ENCODE measurements at regions not wholly inside any gene's neighbourhood (a gene's known extent, or its start where the extent isn't known, plus 50 kb on each side); places are given as distances from the start of the nearest gene placed in this dataset.

GRCh38 chr4:182018691-182019090 lies 224.5 kb upstream of the TENM3 start:
- H3K27ac ChIP-seq (ENCODE audit: low read depth, low read length): no peak overlapping the region
- H3K9me3 ChIP-seq (ENCODE audit: insufficient read depth, low read depth, low read length): no peaks in the 10 kb centered on the region
- H3K27me3 ChIP-seq (ENCODE audit: insufficient read depth, low read length): no peaks in the 10 kb centered on the region
- H3K4me3 ChIP-seq (ENCODE audit: low read length): no peak overlapping the region
- no peaks in the 10 kb centered on the region for H3K36me3 ChIP-seq (ENCODE audit: insufficient read depth, low read length)
- H3K9ac ChIP-seq (ENCODE audit: low read depth, low read length): no peak overlapping the region
- 90% methylated on average over 2 of the region's 2 CpGs for WGBS
- peaks cover 10% of the 10 kb centered on the region for H3K4me1 ChIP-seq (ENCODE audit: insufficient read depth, low read length)

- Histone ChIP-seq H3K4me1 (ENCODE audit: insufficient read depth, low read length) (peaks cover 10% of the 10 kb centered on the region), H3K36me3 (ENCODE audit: insufficient read depth, low read length) (no peaks in the 10 kb centered on the region), H3K27ac (ENCODE audit: low read depth, low read length) (no peak overlapping the region), H3K4me3 (ENCODE audit: low read length) (no peak overlapping the region), H3K9ac (ENCODE audit: low read depth, low read length) (no peak overlapping the region), H3K27me3 (ENCODE audit: insufficient read depth, low read length) (no peaks in the 10 kb centered on the region), H3K9me3 (ENCODE audit: insufficient read depth, low read depth, low read length) (no peaks in the 10 kb centered on the region)
- WGBS: 89% methylated on average over 5 of the region's 5 CpGs
These were observed 224.0 kb upstream of the TENM3 start for GRCh38 chr4:182019148-182019652.

DNA sequence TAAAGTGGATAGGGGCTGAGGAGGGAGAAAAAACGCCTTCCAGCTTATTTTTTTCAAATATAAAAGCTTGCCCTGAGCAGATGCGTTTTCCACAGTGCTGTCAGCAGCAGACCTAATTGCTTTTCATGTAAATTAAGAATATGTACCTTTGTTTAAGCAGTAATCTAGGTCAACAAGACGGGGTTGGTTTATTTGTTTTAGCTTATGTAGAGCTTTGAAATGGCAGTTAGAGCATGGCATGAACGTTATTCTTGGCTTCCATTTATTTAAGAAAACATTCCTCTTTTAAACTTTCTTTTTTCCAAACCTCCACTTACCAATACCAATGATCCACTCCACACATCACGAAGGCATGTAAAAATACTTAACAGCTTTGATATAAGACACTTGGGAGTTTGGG lies 220.3 kb upstream of the TENM3 start:
- H3K36me3 ChIP-seq (ENCODE audit: insufficient read depth, low read length): no peaks in the 10 kb centered on the region
- peaks cover 11% of the 10 kb centered on the region; the same call in 1 of the 2 replicates for H3K9me3 ChIP-seq (ENCODE audit: insufficient read depth, low read depth, low read length)
- no peak overlapping the region for H3K9ac ChIP-seq (ENCODE audit: low read depth, low read length)
- H3K27me3 ChIP-seq (ENCODE audit: insufficient read depth, low read length): no peaks in the 10 kb centered on the region
- H3K4me3 ChIP-seq (ENCODE audit: low read length): no peak overlapping the region
- 47% methylated on average over 4 of the region's 5 CpGs for WGBS
- no peak overlapping the region for H3K27ac ChIP-seq (ENCODE audit: low read depth, low read length)
- peaks cover 10% of the 10 kb centered on the region for H3K4me1 ChIP-seq (ENCODE audit: insufficient read depth, low read length)

GRCh38 chr4:182023469-182023868 lies 219.7 kb upstream of the TENM3 start:
- Histone ChIP-seq H3K27ac (ENCODE audit: low read depth, low read length) (no peak overlapping the region), H3K4me3 (ENCODE audit: low read length) (no peak overlapping the region), H3K9me3 (ENCODE audit: insufficient read depth, low read depth, low read length) (peaks cover 11% of the 10 kb centered on the region; the same call in 1 of the 2 replicates), H3K36me3 (ENCODE audit: insufficient read depth, low read length) (no peaks in the 10 kb centered on the region), H3K27me3 (ENCODE audit: insufficient read depth, low read length) (no peaks in the 10 kb centered on the region), H3K9ac (ENCODE audit: low read depth, low read length) (no peak overlapping the region), H3K4me1 (ENCODE audit: insufficient read depth, low read length) (peaks cover 10% of the 10 kb centered on the region)
- 64% methylated on average over 3 of the region's 3 CpGs for WGBS

- Histone ChIP-seq H3K27ac (ENCODE audit: low read depth, low read length) (no peak overlapping the region), H3K36me3 (ENCODE audit: insufficient read depth, low read length) (no peaks in the 10 kb centered on the region), H3K9me3 (ENCODE audit: insufficient read depth, low read depth, low read length) (no peaks in the 10 kb centered on the region), H3K4me1 (ENCODE audit: insufficient read depth, low read length) (no peaks in the 10 kb centered on the region), H3K27me3 (ENCODE audit: insufficient read depth, low read length) (no peaks in the 10 kb centered on the region), H3K9ac (ENCODE audit: low read depth, low read length) (no peak overlapping the region), H3K4me3 (ENCODE audit: low read length) (no peak overlapping the region)
- WGBS: 96% methylated on average over 6 of the region's 8 CpGs
These were observed 200.3 kb upstream of the TENM3 start for GRCh38 chr4:182042945-182043344.

- Histone ChIP-seq H3K36me3 (ENCODE audit: insufficient read depth, low read length) (no peaks in the 10 kb centered on the region), H3K9me3 (ENCODE audit: insufficient read depth, low read depth, low read length) (no peaks in the 10 kb centered on the region), H3K4me3 (ENCODE audit: low read length) (no peak overlapping the region), H3K4me1 (ENCODE audit: insufficient read depth, low read length) (no peaks in the 10 kb centered on the region; the same call in 1 of the 2 replicates), H3K27ac (ENCODE audit: low read depth, low read length) (no peak overlapping the region), H3K27me3 (ENCODE audit: insufficient read depth, low read length) (no peaks in the 10 kb centered on the region), H3K9ac (ENCODE audit: low read depth, low read length) (no peak overlapping the region)
- no CpG with 5 or more reads among the region's 1 CpG for WGBS
These were observed 194.3 kb upstream of the TENM3 start for GRCh38 chr4:182048871-182049270.

DNA sequence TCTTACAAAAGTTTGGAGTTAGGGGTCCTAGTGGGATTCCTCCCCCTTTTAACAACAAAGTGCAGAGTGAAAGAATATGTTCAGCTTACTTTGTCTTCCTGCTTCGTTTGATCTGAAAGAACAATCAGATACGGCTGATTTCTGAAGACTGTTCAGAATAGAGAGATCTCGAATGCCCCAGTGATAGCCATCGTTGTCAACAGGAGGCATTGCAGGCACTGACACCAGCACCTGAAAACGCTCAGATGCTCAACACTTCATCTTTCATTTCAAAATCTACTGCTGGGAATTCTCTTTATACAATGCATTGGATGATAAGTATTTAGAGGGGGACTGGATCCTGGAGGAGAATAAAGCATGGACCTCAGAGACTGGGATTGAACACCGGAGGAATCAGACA lies 186.3 kb upstream of the TENM3 start:
- no peak overlapping the region for H3K9ac ChIP-seq (ENCODE audit: low read depth, low read length)
- H3K36me3 ChIP-seq (ENCODE audit: insufficient read depth, low read length): peaks cover 8% of the 10 kb centered on the region
- 92% methylated on average over 6 of the region's 6 CpGs for WGBS
- H3K27ac ChIP-seq (ENCODE audit: low read depth, low read length): no peak overlapping the region
- H3K9me3 ChIP-seq (ENCODE audit: insufficient read depth, low read depth, low read length): peaks cover 12% of the 10 kb centered on the region
- H3K27me3 ChIP-seq (ENCODE audit: insufficient read depth, low read length): no peaks in the 10 kb centered on the region
- no peaks in the 10 kb centered on the region for H3K4me1 ChIP-seq (ENCODE audit: insufficient read depth, low read length)
- no peak overlapping the region for H3K4me3 ChIP-seq (ENCODE audit: low read length)

GRCh38 chr4:182062458-182062857 lies 180.7 kb upstream of the TENM3 start:
- Histone ChIP-seq H3K27me3 (ENCODE audit: insufficient read depth, low read length) (no peaks in the 10 kb centered on the region), H3K36me3 (ENCODE audit: insufficient read depth, low read length) (peaks cover 8% of the 10 kb centered on the region), H3K9me3 (ENCODE audit: insufficient read depth, low read depth, low read length) (peaks cover 12% of the 10 kb centered on the region), H3K4me1 (ENCODE audit: insufficient read depth, low read length) (peaks cover 20% of the 10 kb centered on the region), H3K9ac (ENCODE audit: low read depth, low read length) (peak overlapping the region; percentile 39; the same call in 1 of the 2 replicates), H3K27ac (ENCODE audit: low read depth, low read length) (peak overlapping the region; percentile 56), H3K4me3 (ENCODE audit: low read length) (no peak overlapping the region)
- 83% methylated on average over 2 of the region's 3 CpGs for WGBS

- Histone ChIP-seq H3K27me3 (ENCODE audit: insufficient read depth, low read length) (no peaks in the 10 kb centered on the region), H3K9me3 (ENCODE audit: insufficient read depth, low read depth, low read length) (peaks cover 12% of the 10 kb centered on the region), H3K27ac (ENCODE audit: low read depth, low read length) (peak overlapping the region; percentile 56), H3K4me1 (ENCODE audit: insufficient read depth, low read length) (peaks cover 25% of the 10 kb centered on the region), H3K9ac (ENCODE audit: low read depth, low read length) (peak overlapping the region; percentile 39; the same call in 1 of the 2 replicates), H3K36me3 (ENCODE audit: insufficient read depth, low read length) (peaks cover 8% of the 10 kb centered on the region), H3K4me3 (ENCODE audit: low read length) (no peak overlapping the region)
These were observed 180.3 kb upstream of the TENM3 start for GRCh38 chr4:182062936-182063335.

DNA sequence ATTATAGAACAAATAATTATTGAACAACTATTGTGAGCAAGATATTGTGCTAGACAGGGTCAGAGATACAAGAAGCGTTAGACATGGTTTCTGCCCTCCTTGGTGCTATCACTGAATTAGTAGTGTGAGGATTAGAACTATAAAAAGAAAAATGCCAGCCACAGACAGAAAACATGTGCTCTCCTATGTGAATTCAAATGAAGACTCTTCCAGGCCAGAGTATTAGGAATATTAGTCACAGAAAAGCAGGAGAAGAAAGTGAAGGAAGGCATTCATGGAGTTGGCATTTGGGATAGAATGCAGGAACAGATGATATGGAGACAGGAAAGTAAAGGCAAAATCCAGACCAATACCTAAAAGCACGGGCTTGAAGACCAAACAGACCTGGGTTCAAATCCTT lies 179.6 kb upstream of the TENM3 start:
- Histone ChIP-seq H3K27me3 (ENCODE audit: insufficient read depth, low read length) (no peaks in the 10 kb centered on the region), H3K4me1 (ENCODE audit: insufficient read depth, low read length) (peaks cover 30% of the 10 kb centered on the region), H3K27ac (ENCODE audit: low read depth, low read length) (peak overlapping the region; percentile 56; the same call in 1 of the 2 replicates), H3K9me3 (ENCODE audit: insufficient read depth, low read depth, low read length) (peaks cover 12% of the 10 kb centered on the region), H3K9ac (ENCODE audit: low read depth, low read length) (no peak overlapping the region), H3K36me3 (ENCODE audit: insufficient read depth, low read length) (peaks cover 8% of the 10 kb centered on the region), H3K4me3 (ENCODE audit: low read length) (no peak overlapping the region)
- 99% methylated on average over 2 of the region's 2 CpGs for WGBS

DNA sequence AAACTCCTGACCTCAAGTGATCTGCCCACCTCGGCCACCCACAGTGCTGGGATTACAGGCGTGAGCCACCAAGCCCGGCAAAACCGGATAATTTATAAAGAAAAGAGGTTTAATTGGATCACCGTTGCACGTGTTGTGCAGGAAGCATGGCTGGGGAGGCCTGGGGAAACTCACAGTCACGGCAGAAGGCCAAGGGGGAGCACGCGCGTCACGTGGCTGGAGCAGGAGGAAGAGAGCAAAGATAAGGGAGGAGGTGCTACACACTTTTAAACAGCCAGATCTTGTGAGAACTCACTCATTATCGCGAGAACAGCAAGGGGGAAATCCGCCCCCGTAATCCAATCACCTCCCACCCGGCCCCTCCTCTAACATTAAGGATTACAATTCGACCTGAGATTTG lies 177.9 kb upstream of the TENM3 start:
- Histone ChIP-seq H3K9ac (ENCODE audit: low read depth, low read length) (no peak overlapping the region), H3K4me1 (ENCODE audit: insufficient read depth, low read length) (peaks cover 36% of the 10 kb centered on the region), H3K4me3 (ENCODE audit: low read length) (no peak overlapping the region), H3K27me3 (ENCODE audit: insufficient read depth, low read length) (no peaks in the 10 kb centered on the region), H3K27ac (ENCODE audit: low read depth, low read length) (no peak overlapping the region), H3K9me3 (ENCODE audit: insufficient read depth, low read depth, low read length) (peaks cover 6% of the 10 kb centered on the region), H3K36me3 (ENCODE audit: insufficient read depth, low read length) (peaks cover 7% of the 10 kb centered on the region)
- 91% methylated on average over 17 of the region's 17 CpGs for WGBS

DNA sequence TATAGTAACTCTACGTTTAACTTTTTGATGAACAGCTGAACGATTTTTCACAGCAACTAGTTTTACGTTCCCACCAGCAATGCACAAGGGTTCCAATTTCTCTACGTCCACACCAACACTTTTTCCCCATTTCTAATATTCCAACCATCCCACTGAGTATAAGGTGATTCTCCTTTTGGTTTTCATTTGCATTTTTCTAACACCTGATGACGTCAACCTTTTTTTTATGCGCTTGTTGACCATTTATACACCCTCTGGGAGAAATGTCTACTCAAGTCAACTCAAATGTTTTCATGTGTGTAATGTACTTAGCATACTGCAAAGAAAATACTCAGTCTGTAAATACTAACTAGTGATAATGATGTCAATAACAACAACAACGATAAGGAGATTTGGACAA lies 177.2 kb upstream of the TENM3 start:
- Histone ChIP-seq H3K4me1 (ENCODE audit: insufficient read depth, low read length) (peaks cover 36% of the 10 kb centered on the region), H3K9ac (ENCODE audit: low read depth, low read length) (no peak overlapping the region), H3K9me3 (ENCODE audit: insufficient read depth, low read depth, low read length) (no peaks in the 10 kb centered on the region), H3K36me3 (ENCODE audit: insufficient read depth, low read length) (no peaks in the 10 kb centered on the region), H3K27ac (ENCODE audit: low read depth, low read length) (no peak overlapping the region), H3K4me3 (ENCODE audit: low read length) (no peak overlapping the region), H3K27me3 (ENCODE audit: insufficient read depth, low read length) (no peaks in the 10 kb centered on the region)
- WGBS: 98% methylated on average over 7 of the region's 7 CpGs

All from HUES64 (cell line).